ENCODE measurements at regions not wholly inside any gene's neighbourhood (a gene's known extent, or its start where the extent isn't known, plus 50 kb on each side); places are given as distances from the start of the nearest gene placed in this dataset.

DNA sequence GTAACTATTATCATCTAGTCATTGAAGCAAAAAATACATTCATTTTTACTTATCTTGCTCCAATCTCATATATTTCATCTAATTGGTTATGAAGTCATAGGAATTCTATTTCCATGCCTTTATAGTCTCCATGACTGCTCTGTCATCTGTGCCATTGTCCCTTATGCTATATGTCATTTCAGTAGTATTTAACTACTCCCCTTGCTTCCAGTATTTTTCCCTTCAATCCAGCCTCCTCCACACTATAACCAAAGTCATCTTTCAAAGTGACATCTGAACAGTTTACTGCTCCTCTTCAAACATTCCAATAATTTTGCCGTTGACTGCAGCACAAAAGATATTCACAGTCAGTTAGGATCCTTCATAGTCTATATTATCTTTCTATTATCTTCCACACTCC, 216.6 kb upstream of the HS3ST5 start:
- DNase-seq, result no peak
- TF ChIP-seq CTCF (IDR thresholded peaks at IDR 0.05), result no peak
- no peaks in the 10 kb centered on the region for H3K4me1 Mint-ChIP-seq (ENCODE audit: low read depth)
- H3K36me3 Mint-ChIP-seq (ENCODE audit: low read depth), result no peaks in the 10 kb centered on the region
- peaks cover 38% of the 10 kb centered on the region for H3K9me3 Mint-ChIP-seq
- H3K27me3 Mint-ChIP-seq (ENCODE audit: insufficient read depth), result no peaks in the 10 kb centered on the region; the same call in 1 of the 2 replicates
- H3K4me3 Mint-ChIP-seq, result no peak overlapping the region
- no peak overlapping the region for H3K27ac Mint-ChIP-seq

GRCh38 chr6:114558153-114558552, 215.3 kb upstream of the HS3ST5 start:
- DNase-seq, result no peak
- Mint-ChIP-seq H3K27ac (no peak overlapping the region), H3K9me3 (peaks cover 37% of the 10 kb centered on the region), H3K4me3 (no peak overlapping the region), H3K36me3 (ENCODE audit: low read depth) (peaks cover 4% of the 10 kb centered on the region; the same call in 1 of the 2 replicates), H3K27me3 (ENCODE audit: insufficient read depth) (no peaks in the 10 kb centered on the region; the same call in 1 of the 2 replicates), H3K4me1 (ENCODE audit: low read depth) (no peaks in the 10 kb centered on the region)
- no peak for TF ChIP-seq CTCF (IDR thresholded peaks at IDR 0.05)

GRCh38 chr6:114556846-114557488, 214.1 kb upstream of the HS3ST5 start:
- no peak overlapping the region for H3K4me3 Mint-ChIP-seq
- no peak for DNase-seq

GRCh38 chr6:114550316-114550715, 207.5 kb upstream of the HS3ST5 start:
- TF ChIP-seq CTCF (IDR thresholded peaks at IDR 0.05), result no peak
- Mint-ChIP-seq H3K27me3 (ENCODE audit: insufficient read depth) (no peaks in the 10 kb centered on the region), H3K9me3 (peaks cover 35% of the 10 kb centered on the region), H3K27ac (no peak overlapping the region), H3K4me1 (ENCODE audit: low read depth) (no peaks in the 10 kb centered on the region), H3K36me3 (ENCODE audit: low read depth) (peaks cover 4% of the 10 kb centered on the region; the same call in 1 of the 2 replicates), H3K4me3 (no peak overlapping the region)
- no peak for DNase-seq

More at GRCh38 chr6:114556846-114557488, 214.1 kb upstream of the HS3ST5 start:
- peaks cover 4% of the 10 kb centered on the region; the same call in 1 of the 2 replicates for H3K36me3 Mint-ChIP-seq (ENCODE audit: low read depth)
- TF ChIP-seq CTCF (IDR thresholded peaks at IDR 0.05), result no peak
- H3K27ac Mint-ChIP-seq, result no peak overlapping the region
- no peaks in the 10 kb centered on the region; the same call in 1 of the 2 replicates for H3K27me3 Mint-ChIP-seq (ENCODE audit: insufficient read depth)
- no peaks in the 10 kb centered on the region for H3K4me1 Mint-ChIP-seq (ENCODE audit: low read depth)
- H3K9me3 Mint-ChIP-seq, result peaks cover 40% of the 10 kb centered on the region

- H3K27me3 Mint-ChIP-seq (ENCODE audit: insufficient read depth), result no peaks in the 10 kb centered on the region
Measured at GRCh38 chr6:114543696-114544095, 200.9 kb upstream of the HS3ST5 start.

More at GRCh38 chr6:114543696-114544095, 200.9 kb upstream of the HS3ST5 start:
- Mint-ChIP-seq H3K36me3 (ENCODE audit: low read depth) (no peaks in the 10 kb centered on the region; the same call in 1 of the 2 replicates), H3K27ac (no peak overlapping the region), H3K4me1 (ENCODE audit: low read depth) (no peaks in the 10 kb centered on the region), H3K4me3 (no peak overlapping the region), H3K9me3 (peaks cover 44% of the 10 kb centered on the region)
- no peak for DNase-seq
- no peak for TF ChIP-seq CTCF (IDR thresholded peaks at IDR 0.05)

All from HFFc6 (cell line).